ENCODE measurements at regions not wholly inside any gene's neighbourhood (a gene's known extent, or its start where the extent isn't known, plus 50 kb on each side); places are given as distances from the start of the nearest gene placed in this dataset.
"Not testable (repeated sequence)": the region's sequence is repeated elsewhere in the genome, so short reads cannot be mapped to it uniquely, and the experiment has no call there.

- no peaks in the 10 kb centered on the region for H3F3A ChIP-seq (ENCODE audit: insufficient read depth, low read length, poor library complexity, severe bottlenecking)
- no peaks in the 10 kb centered on the region for H3K9me3 ChIP-seq (ENCODE audit: low read length)
- H3K36me3 ChIP-seq (ENCODE audit: insufficient read depth, low read length), result no peaks in the 10 kb centered on the region
- H2AFZ ChIP-seq (ENCODE audit: low read depth, low read length), result no peak overlapping the region
- H4K20me1 ChIP-seq (ENCODE audit: insufficient read depth), result no peaks in the 10 kb centered on the region
- TF ChIP-seq REST (IDR thresholded peaks at IDR 0.05; ENCODE audit: borderline replicate concordance) (no peak), TAF1 (IDR thresholded peaks at IDR 0.05; ENCODE audit: low read depth) (no peak), SMC3 (conservative IDR thresholded peaks at IDR 0.05; ENCODE audit: poor library complexity) (no peak), EZH2 (IDR thresholded peaks at IDR 0.05; ENCODE audit: borderline replicate concordance, insufficient read depth, low read length, poor library complexity, severe bottlenecking) (no peak), RAD21 (conservative IDR thresholded peaks at IDR 0.05) (no peak)
- H3K4me2 ChIP-seq (ENCODE audit: low read length), result no peak overlapping the region
- H3K27me3 ChIP-seq (ENCODE audit: insufficient read depth, low read depth, low read length), result peaks cover 18% of the 10 kb centered on the region
- H3K9ac ChIP-seq (ENCODE audit: low read length), result no peak overlapping the region
- no peak overlapping the region for H3K4me3 ChIP-seq (ENCODE audit: low read length)
- no peaks in the 10 kb centered on the region for H3K9me2 ChIP-seq (ENCODE audit: insufficient read depth, low read length)
- no peaks in the 10 kb centered on the region for H3K79me2 ChIP-seq (replicated peaks; ENCODE audit: insufficient read depth, low read length)
- no peak overlapping the region for H3K27ac ChIP-seq (ENCODE audit: low read length)
Measured at GRCh38 chr14:87257421-87257820, 735.6 kb downstream of the GALC start.

- H3K4me2 ChIP-seq (ENCODE audit: low read length), result no peak overlapping the region
- no peaks in the 10 kb centered on the region for H3K36me3 ChIP-seq (ENCODE audit: insufficient read depth, low read length)
- H3K9me3 ChIP-seq (ENCODE audit: low read length), result no peaks in the 10 kb centered on the region
- no peak for TF ChIP-seq EZH2 (IDR thresholded peaks at IDR 0.05; ENCODE audit: borderline replicate concordance, insufficient read depth, low read length, poor library complexity, severe bottlenecking)
- H3K27me3 ChIP-seq (ENCODE audit: insufficient read depth, low read depth, low read length), result peaks cover 9% of the 10 kb centered on the region
- H3K9ac ChIP-seq (ENCODE audit: low read length), result no peak overlapping the region
- H4K20me1 ChIP-seq (ENCODE audit: insufficient read depth), result no peaks in the 10 kb centered on the region
- no peaks in the 10 kb centered on the region for H3K9me2 ChIP-seq (ENCODE audit: insufficient read depth, low read length)
- H3K27ac ChIP-seq (ENCODE audit: low read length), result no peak overlapping the region
- H3K79me2 ChIP-seq (replicated peaks; ENCODE audit: insufficient read depth, low read length), result no peaks in the 10 kb centered on the region
- H3K4me3 ChIP-seq (ENCODE audit: low read length), result no peak overlapping the region
- H3F3A ChIP-seq (ENCODE audit: insufficient read depth, low read length, poor library complexity, severe bottlenecking), result no peaks in the 10 kb centered on the region
- H2AFZ ChIP-seq (ENCODE audit: low read depth, low read length), result no peak overlapping the region
Measured at GRCh38 chr14:87255058-87255457, 737.9 kb downstream of the GALC start.

GRCh38 chr14:87254331-87254874 lies 738.6 kb downstream of the GALC start:
- H3K27me3 ChIP-seq (ENCODE audit: insufficient read depth, low read depth, low read length), result peaks cover 9% of the 10 kb centered on the region
- H2AFZ ChIP-seq (ENCODE audit: low read depth, low read length), result no peak overlapping the region
- TF ChIP-seq SMC3 (conservative IDR thresholded peaks at IDR 0.05; ENCODE audit: poor library complexity) (no peak), RAD21 (conservative IDR thresholded peaks at IDR 0.05) (no peak), EZH2 (IDR thresholded peaks at IDR 0.05; ENCODE audit: borderline replicate concordance, insufficient read depth, low read length, poor library complexity, severe bottlenecking) (no peak), CTCF (IDR thresholded peaks at IDR 0.05; ENCODE audit: poor library complexity, severe bottlenecking) (no peak), TAF1 (IDR thresholded peaks at IDR 0.05; ENCODE audit: low read depth) (no peak), POLR2AphosphoS5 (IDR thresholded peaks at IDR 0.05) (no peak), EP300 (conservative IDR thresholded peaks at IDR 0.05; ENCODE audit: poor library complexity, severe bottlenecking) (no peak), MXI1 (conservative IDR thresholded peaks at IDR 0.05; ENCODE audit: poor library complexity, severe bottlenecking) (no peak), REST (IDR thresholded peaks at IDR 0.05; ENCODE audit: borderline replicate concordance) (no peak)
- no peaks in the 10 kb centered on the region for H3K9me2 ChIP-seq (ENCODE audit: insufficient read depth, low read length)
- no peak overlapping the region for H3K4me2 ChIP-seq (ENCODE audit: low read length)
- H3K79me2 ChIP-seq (replicated peaks; ENCODE audit: insufficient read depth, low read length), result no peaks in the 10 kb centered on the region
- H3K27ac ChIP-seq (ENCODE audit: low read length), result no peak overlapping the region
- H3F3A ChIP-seq (ENCODE audit: insufficient read depth, low read length, poor library complexity, severe bottlenecking), result no peaks in the 10 kb centered on the region
- H3K36me3 ChIP-seq (ENCODE audit: insufficient read depth, low read length), result no peaks in the 10 kb centered on the region
- no peaks in the 10 kb centered on the region for H4K20me1 ChIP-seq (ENCODE audit: insufficient read depth)
- H3K9me3 ChIP-seq (ENCODE audit: low read length), result no peaks in the 10 kb centered on the region
- H3K4me3 ChIP-seq (ENCODE audit: low read length), result no peak overlapping the region
- no peak overlapping the region for H3K9ac ChIP-seq (ENCODE audit: low read length)

GRCh38 chr14:87253791-87254190 lies 739.2 kb downstream of the GALC start:
- H4K20me1 ChIP-seq (ENCODE audit: insufficient read depth); H3K36me3 ChIP-seq (ENCODE audit: insufficient read depth, low read length); H2AFZ ChIP-seq (ENCODE audit: low read depth, low read length); H3K27ac ChIP-seq (ENCODE audit: low read length); H3F3A ChIP-seq (ENCODE audit: insufficient read depth, low read length, poor library complexity, severe bottlenecking); H3K4me3 ChIP-seq (ENCODE audit: low read length); H3K9me2 ChIP-seq (ENCODE audit: insufficient read depth, low read length); H3K9me3 ChIP-seq (ENCODE audit: low read length); H3K27me3 ChIP-seq (ENCODE audit: insufficient read depth, low read depth, low read length); H3K9ac ChIP-seq (ENCODE audit: low read length); H3K79me2 ChIP-seq (replicated peaks; ENCODE audit: insufficient read depth, low read length); H3K4me2 ChIP-seq (ENCODE audit: low read length): not testable (repeated sequence)
